Heart right ventricle (tissue), 16 donors: ENCODE measurements at regions not wholly inside any gene's neighbourhood (a gene's known extent, or its start where the extent isn't known, plus 50 kb on each side); places are given as distances from the start of the nearest gene placed in this dataset.

Experiments
- ATAC-seq, 8 donors: fragments of 200-7000 bp; cut with Tn5 transposase; one replicate each; pipeline ENCODE4 v1.9.1; 2020; ENCODE audit warnings: mild to moderate bottlenecking in 8 of 8, moderate library complexity in 8 of 8, moderate number of reproducible peaks in 1 of 8
- DNase-seq, 2 donors: peaks; one replicate each; pipeline ENCODE4 v3.0.0-alpha.2; 2020
- H3K27ac ChIP-seq, 10 donors: fragments of 200-600 bp; sonication (generic) in 2 of 10; one replicate each; pipeline versions ENCODE4 v1.5.0 to v1.8.0; 2020 to 2022; ENCODE audit warnings: mild to moderate bottlenecking in 3 of 10
- H3K27me3 ChIP-seq, 7 donors: fragments of 200-600 bp; one replicate each; pipeline ENCODE4 v1.8.0; 2021 to 2022; ENCODE audit warnings: mild to moderate bottlenecking in 2 of 7
- H3K36me3 ChIP-seq, 9 donors: fragments of 200-600 bp; sonication (generic) in 1 of 9; one replicate each; pipeline versions ENCODE4 v1.5.0 to v1.8.0; 2020 to 2022; ENCODE audit warnings: mild to moderate bottlenecking in 2 of 9
- H3K4me1 ChIP-seq, 9 donors: fragments of 200-600 bp; sonication (generic) in 1 of 9; one replicate each; pipeline versions ENCODE4 v1.5.0 to v1.8.0; 2020 to 2022; ENCODE audit warnings: mild to moderate bottlenecking in 4 of 9
- H3K4me3 ChIP-seq, 10 donors: fragments of 200-600 bp; sonication (generic) in 2 of 10; one replicate each; pipeline versions ENCODE4 v1.5.0 to v1.8.0; 2020 to 2022; ENCODE audit warnings: mild to moderate bottlenecking in 7 of 10, moderate library complexity in 2 of 10
- H3K9me3 ChIP-seq, 11 donors: fragments of 200-600 bp in 10 of 11; sonication (generic) in 2 of 11; one replicate each; pipeline versions ENCODE4 v1.5.0 to v1.8.0; 2013 to 2022; ENCODE audit warnings: mild to moderate bottlenecking in 2 of 11, control low read depth in 1 of 11, moderate library complexity in 1 of 11
- WGBS, 2 donors: extraction: QIAGEN DNeasy Blood & Tissue Kit; methylation state at CpG; one replicate each; pipeline ENCODE4 v1.1.7; 2013; ENCODE audit warnings: inconsistent platforms in 1 of 2; 5-methylcytosine and 5-hydroxymethylcytosine counted together
- intact Hi-C, 10 donors: fragments of 100-400 bp; cut with DNase I; formaldehyde crosslinking; loops; one replicate each; pipeline versions ENCODE4 v1.11.1 to v1.14.2; 2022
- TF ChIP-seq, protein P1 (sequence below), 9 donors: fragments of 200-600 bp; sonication (generic) in 2 of 9; IDR thresholded peaks; one replicate each; pipeline versions ENCODE4 v1.5.0 to v1.8.0; 2021 to 2022; ENCODE audit warnings: antibody characterized with exemption in 9 of 9, mild to moderate bottlenecking in 5 of 9, moderate library complexity in 1 of 9
- donor health status: Arrhythmogenic right ventricular cardiomyopathy.
- donor health status: ischemic (EF 13 %, LVEDD 7.1; RV severe dilation, severe dysfunction).
- donor health status: healthy with polysubstance abuse.
- donor health status: DM: no; HTN: yes; CAD: no.
- donor health status: DM: no; HTN: no; CAD: no.
- donor health status: ischemic (EF 25% LVEDD 6.9; RV normal size, moderate dysfunction).
- donor health status: ischemic (EF 25% LVEDD 5.7; RV mildly dilated, moderate dysfunction).
- donor health status: healthy.
- donor health status: DM: yes; HTN: yes; CAD: no.
- donor health status: Ischemic cardiomyopathy.
- donor health status: ischemic (EF 35%, LVEDD 5.7; RV mildly dilated, moderate dysfunction).
- donor health status: nonischemic (EF 11% LVEDD 7.7; RV severe dilation, severe dysfunction).
- donor health status: DM: yes; HTN: yes; CAD: no.
- donor health status: PGD.
- donor health status: ischemic (EF 29% LVEDD 5.4; RV normal size, mild dysfunction).
- donor health status: nonischemic (EF 23%, LVEDD 6.1; RV moderate dilation, normal function).

GRCh38 chr6:21508753-21509152 lies 84.8 kb upstream of the SOX4 start:
- intact Hi-C loops: no loop called here
- WGBS, 2 donors: 74 to 86% methylated on average over 4 of the region's 4 CpGs
- H3K27ac ChIP-seq: no peak overlapping the region
- H3K4me3 ChIP-seq: no peak overlapping the region
- no peaks in the 10 kb centered on the region for H3K36me3 ChIP-seq
- ATAC-seq (no peak), DNase-seq (no peak)
- TF ChIP-seq, protein P1, sequence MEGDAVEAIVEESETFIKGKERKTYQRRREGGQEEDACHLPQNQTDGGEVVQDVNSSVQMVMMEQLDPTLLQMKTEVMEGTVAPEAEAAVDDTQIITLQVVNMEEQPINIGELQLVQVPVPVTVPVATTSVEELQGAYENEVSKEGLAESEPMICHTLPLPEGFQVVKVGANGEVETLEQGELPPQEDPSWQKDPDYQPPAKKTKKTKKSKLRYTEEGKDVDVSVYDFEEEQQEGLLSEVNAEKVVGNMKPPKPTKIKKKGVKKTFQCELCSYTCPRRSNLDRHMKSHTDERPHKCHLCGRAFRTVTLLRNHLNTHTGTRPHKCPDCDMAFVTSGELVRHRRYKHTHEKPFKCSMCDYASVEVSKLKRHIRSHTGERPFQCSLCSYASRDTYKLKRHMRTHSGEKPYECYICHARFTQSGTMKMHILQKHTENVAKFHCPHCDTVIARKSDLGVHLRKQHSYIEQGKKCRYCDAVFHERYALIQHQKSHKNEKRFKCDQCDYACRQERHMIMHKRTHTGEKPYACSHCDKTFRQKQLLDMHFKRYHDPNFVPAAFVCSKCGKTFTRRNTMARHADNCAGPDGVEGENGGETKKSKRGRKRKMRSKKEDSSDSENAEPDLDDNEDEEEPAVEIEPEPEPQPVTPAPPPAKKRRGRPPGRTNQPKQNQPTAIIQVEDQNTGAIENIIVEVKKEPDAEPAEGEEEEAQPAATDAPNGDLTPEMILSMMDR (IDR thresholded peaks at IDR 0.05): no peak
- H3K4me1 ChIP-seq: no peaks in the 10 kb centered on the region
- no peaks in the 10 kb centered on the region for H3K27me3 ChIP-seq
- H3K9me3 ChIP-seq: no peaks in the 10 kb centered on the region

DNA sequence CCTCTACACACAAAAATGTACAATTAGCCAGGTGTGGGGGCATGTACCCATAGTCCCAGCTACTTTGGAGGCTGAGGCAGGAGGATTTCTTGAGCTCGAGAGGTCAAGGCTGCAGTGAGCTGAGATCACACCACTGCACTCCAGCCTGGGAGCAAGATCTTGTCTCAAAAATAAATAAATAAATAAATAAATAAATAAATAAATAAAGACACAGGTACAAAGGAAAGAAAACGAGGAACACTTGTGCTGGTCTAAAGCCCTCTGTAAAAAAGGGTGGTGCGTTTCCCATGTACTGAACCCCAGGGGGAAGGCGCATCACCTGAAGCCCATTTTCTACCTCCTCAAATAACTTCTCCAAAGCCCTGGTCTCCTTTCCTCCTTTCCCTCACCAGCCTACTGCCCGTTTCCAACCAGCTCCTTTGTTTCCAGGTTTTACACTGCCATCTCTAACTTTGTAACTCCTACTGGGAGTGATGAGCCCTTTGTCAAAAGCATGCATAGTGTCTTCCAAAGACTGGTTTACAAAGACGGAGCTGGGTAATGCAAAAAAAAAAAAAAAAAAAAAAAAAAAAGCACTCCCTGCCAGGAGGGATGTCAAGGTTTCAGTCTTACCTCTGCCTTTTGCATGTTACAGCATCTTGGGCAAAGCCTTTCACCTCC lies 81.5 kb upstream of the SOX4 start:
- Histone ChIP-seq H3K36me3 (no peaks in the 10 kb centered on the region), H3K4me1 (no peaks in the 10 kb centered on the region), H3K4me3 (no peak overlapping the region), H3K9me3 (no peaks in the 10 kb centered on the region), H3K27ac (no peak overlapping the region), H3K27me3 (peaks cover 0 to 3% (median 0%) of the 10 kb centered on the region in 7 donors)
- ATAC-seq: no peak
- no peak for DNase-seq
- 90 to 92% methylated on average over 6 of the region's 6 CpGs for WGBS, 2 donors
- intact Hi-C loops: no loop called here
- TF ChIP-seq, protein P1 (IDR thresholded peaks at IDR 0.05): no peak

DNA sequence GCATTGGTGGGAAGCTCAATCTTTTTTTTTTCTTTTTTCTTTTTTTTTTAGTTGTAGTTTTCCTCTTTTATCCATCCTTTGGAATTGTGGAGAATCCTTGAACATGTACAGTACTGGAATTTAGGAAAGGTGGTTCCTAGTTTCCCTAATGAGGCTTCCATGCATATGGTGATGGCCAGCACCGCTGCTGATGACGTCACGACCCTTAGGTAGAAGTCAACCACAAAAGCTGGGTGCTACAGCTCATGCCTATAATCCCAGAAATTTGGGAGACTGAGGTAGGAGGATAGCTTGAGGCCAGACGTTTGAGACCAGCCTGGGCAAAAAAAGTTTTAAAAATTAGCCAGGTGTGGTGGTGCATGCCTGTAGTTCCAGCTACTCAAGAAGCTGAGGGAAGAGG lies 79.3 kb upstream of the SOX4 start:
- H3K9me3 ChIP-seq: no peaks in the 10 kb centered on the region
- ATAC-seq (no peak), DNase-seq (no peak)
- H3K27ac ChIP-seq: no peak overlapping the region
- H3K36me3 ChIP-seq: no peaks in the 10 kb centered on the region
- 88 to 89% methylated on average over 4 of the region's 4 CpGs for WGBS, 2 donors
- H3K4me1 ChIP-seq: no peaks in the 10 kb centered on the region
- no peak overlapping the region for H3K4me3 ChIP-seq
- H3K27me3 ChIP-seq: peaks cover 0 to 3% (median 0%) of the 10 kb centered on the region in 7 donors
- intact Hi-C loops: no loop called here
- TF ChIP-seq, protein P1 (IDR thresholded peaks at IDR 0.05): no peak

GRCh38 chr6:21518317-21518716 lies 75.2 kb upstream of the SOX4 start:
- TF ChIP-seq, protein P1 (IDR thresholded peaks at IDR 0.05): no peak
- no peaks in the 10 kb centered on the region for H3K9me3 ChIP-seq
- 77 to 88% methylated on average over 4 of the region's 4 CpGs for WGBS, 2 donors
- H3K27ac ChIP-seq: no peak overlapping the region
- ATAC-seq: no peak
- peaks cover 0 to 2% (median 0%) of the 10 kb centered on the region in 9 donors for H3K4me1 ChIP-seq
- H3K4me3 ChIP-seq: no peak overlapping the region
- peaks cover 0 to 3% (median 0%) of the 10 kb centered on the region in 7 donors for H3K27me3 ChIP-seq
- no peaks in the 10 kb centered on the region for H3K36me3 ChIP-seq
- intact Hi-C loops: no loop called here
- no peak for DNase-seq
